NCI-H526 (cell line): ENCODE measurements at regions not wholly inside any gene's neighbourhood (a gene's known extent, or its start where the extent isn't known, plus 50 kb on each side); places are given as distances from the start of the nearest gene placed in this dataset.
A peak's percentile ranks its signal among the peaks of the same experiment; 100 is the strongest.

Source experiments
- DNase-seq, 2 experiments: peaks; one replicate each; lab custom pipeline; 2025; lab: John Stamatoyannopoulos, UW

GRCh38 chr12:67586951-67587350 lies 61.6 kb upstream of the DYRK2 start:
- DNase-seq: peak in 1 of 2 experiments; percentile 4

GRCh38 chr12:67589078-67589477 lies 59.5 kb upstream of the DYRK2 start:
- DNase-seq: no peak

GRCh38 chr12:67590149-67590790 lies 58.3 kb upstream of the DYRK2 start:
- DNase-seq: no peak

- no peak for DNase-seq
These were observed 56.1 kb upstream of the DYRK2 start for GRCh38 chr12:67592228-67593011.

GRCh38 chr12:67593041-67593440 lies 55.5 kb upstream of the DYRK2 start:
- peak in 1 of 2 experiments; percentile 44 for DNase-seq

- no peak for DNase-seq
These were observed 54.8 kb upstream of the DYRK2 start for GRCh38 chr12:67593461-67594330.

GRCh38 chr12:67594888-67595287 lies 53.7 kb upstream of the DYRK2 start:
- DNase-seq: no peak

GRCh38 chr12:67595365-67595764 lies 53.2 kb upstream of the DYRK2 start:
- DNase-seq: no peak

- no peak for DNase-seq
These were observed 49.9 kb upstream of the DYRK2 start for GRCh38 chr12:67598598-67598997.
